Fibroblast of lung (primary cell): ENCODE measurements at regions not wholly inside any gene's neighbourhood (a gene's known extent, or its start where the extent isn't known, plus 50 kb on each side); places are given as distances from the start of the nearest gene placed in this dataset.

Experiments used
- EZH2 ChIP-seq: IDR thresholded peaks from 2 replicates; pipeline ENCODE4 v1.5.1; 2012; ENCODE audit warnings: low read length, control low read depth, mild to moderate bottlenecking; ENCODE audit errors: missing control alignments
- TF ChIP-seq, protein P1 (sequence below), 2 donors: IDR thresholded peaks in 1 of 2; conservative IDR thresholded peaks in 1 of 2; 1 replicate in 1 of 2; 2 replicates in 1 of 2; pipeline ENCODE4 v1.5.1; 2011 to 2012; ENCODE audit warnings: low read length in 2 of 2, control low read depth in 1 of 2, inconsistent platforms in 1 of 2, low read depth in 1 of 2, mild to moderate bottlenecking in 1 of 2

DNA sequence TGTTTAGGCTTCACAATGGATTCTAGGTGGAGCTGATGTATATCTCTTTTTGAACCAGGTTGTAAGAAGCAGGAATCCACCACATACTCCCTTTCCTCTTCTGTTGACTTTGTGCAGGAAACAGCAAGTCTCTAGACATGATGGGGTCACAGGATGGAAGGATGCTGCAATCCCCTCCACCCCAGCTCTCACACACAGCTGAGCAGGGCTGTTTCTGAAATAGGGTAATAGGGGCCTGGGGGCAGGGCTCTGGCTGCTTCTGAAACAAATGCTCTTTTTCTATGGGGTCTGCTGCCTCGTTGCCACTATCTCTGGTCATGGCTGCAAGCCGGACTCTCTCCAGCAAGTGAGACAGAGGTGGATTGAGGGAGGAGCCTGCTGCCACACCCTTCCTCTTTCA, 148.9 kb downstream of the SOX11 start:
- TF ChIP-seq, protein P1, sequence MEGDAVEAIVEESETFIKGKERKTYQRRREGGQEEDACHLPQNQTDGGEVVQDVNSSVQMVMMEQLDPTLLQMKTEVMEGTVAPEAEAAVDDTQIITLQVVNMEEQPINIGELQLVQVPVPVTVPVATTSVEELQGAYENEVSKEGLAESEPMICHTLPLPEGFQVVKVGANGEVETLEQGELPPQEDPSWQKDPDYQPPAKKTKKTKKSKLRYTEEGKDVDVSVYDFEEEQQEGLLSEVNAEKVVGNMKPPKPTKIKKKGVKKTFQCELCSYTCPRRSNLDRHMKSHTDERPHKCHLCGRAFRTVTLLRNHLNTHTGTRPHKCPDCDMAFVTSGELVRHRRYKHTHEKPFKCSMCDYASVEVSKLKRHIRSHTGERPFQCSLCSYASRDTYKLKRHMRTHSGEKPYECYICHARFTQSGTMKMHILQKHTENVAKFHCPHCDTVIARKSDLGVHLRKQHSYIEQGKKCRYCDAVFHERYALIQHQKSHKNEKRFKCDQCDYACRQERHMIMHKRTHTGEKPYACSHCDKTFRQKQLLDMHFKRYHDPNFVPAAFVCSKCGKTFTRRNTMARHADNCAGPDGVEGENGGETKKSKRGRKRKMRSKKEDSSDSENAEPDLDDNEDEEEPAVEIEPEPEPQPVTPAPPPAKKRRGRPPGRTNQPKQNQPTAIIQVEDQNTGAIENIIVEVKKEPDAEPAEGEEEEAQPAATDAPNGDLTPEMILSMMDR (conservative IDR thresholded peaks at IDR 0.05 in 1 of 2, IDR thresholded peaks at IDR 0.05 in 1 of 2; ENCODE audit: low read depth in 1 of 2, low read length in 2 of 2): no peak
- TF ChIP-seq EZH2: no peak
